ENCODE measurements at regions not wholly inside any gene's neighbourhood (a gene's known extent, or its start where the extent isn't known, plus 50 kb on each side); places are given as distances from the start of the nearest gene placed in this dataset.

DNA sequence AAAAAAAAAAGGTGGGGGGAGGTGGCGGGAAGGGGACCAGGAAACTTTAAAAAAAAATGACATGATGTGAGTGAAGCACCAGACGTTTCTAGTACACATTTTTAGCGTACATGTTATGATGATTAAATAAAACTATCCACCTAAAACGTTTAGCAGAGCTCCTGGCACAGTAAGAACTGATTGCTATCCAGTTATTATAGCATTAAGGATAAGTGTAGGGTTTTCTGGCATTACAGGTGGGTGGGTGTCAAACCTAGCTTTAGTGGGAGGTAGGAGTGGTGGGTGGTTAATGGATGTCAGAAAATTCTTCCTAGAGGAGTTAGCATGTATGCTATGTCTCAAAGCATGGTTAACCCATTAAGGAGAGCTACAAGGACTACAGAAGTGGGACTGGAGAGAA lies 2329.5 kb downstream of the MAT2B start:
- ATAC-seq = no peak
- Histone ChIP-seq H3K9me3 (ENCODE audit: control insufficient read depth, insufficient read depth, low read length) (no peaks in the 10 kb centered on the region), H3K4me1 (ENCODE audit: control insufficient read depth, insufficient read depth, low read length) (no peaks in the 10 kb centered on the region), H3K36me3 (ENCODE audit: control insufficient read depth, insufficient read depth, low read length) (no peaks in the 10 kb centered on the region), H3K27ac (ENCODE audit: low read length) (no peak overlapping the region), H3K4me3 (ENCODE audit: low read length) (no peak overlapping the region), H3K27me3 (ENCODE audit: control insufficient read depth, insufficient read depth, low read length) (no peaks in the 10 kb centered on the region)
- Mint-ChIP-seq H3K27ac (no peak overlapping the region), H3K4me1 (no peaks in the 10 kb centered on the region), H3K9me3 (peaks cover 18 to 32% of the 10 kb centered on the region in 2 donors), H3K27me3 (ENCODE audit: low read depth in 2 of 2) (no peaks in the 10 kb centered on the region), H3K4me3 (no peak overlapping the region), H3K36me3 (peaks cover 7% of the 10 kb centered on the region)
- TF ChIP-seq, protein P1, sequence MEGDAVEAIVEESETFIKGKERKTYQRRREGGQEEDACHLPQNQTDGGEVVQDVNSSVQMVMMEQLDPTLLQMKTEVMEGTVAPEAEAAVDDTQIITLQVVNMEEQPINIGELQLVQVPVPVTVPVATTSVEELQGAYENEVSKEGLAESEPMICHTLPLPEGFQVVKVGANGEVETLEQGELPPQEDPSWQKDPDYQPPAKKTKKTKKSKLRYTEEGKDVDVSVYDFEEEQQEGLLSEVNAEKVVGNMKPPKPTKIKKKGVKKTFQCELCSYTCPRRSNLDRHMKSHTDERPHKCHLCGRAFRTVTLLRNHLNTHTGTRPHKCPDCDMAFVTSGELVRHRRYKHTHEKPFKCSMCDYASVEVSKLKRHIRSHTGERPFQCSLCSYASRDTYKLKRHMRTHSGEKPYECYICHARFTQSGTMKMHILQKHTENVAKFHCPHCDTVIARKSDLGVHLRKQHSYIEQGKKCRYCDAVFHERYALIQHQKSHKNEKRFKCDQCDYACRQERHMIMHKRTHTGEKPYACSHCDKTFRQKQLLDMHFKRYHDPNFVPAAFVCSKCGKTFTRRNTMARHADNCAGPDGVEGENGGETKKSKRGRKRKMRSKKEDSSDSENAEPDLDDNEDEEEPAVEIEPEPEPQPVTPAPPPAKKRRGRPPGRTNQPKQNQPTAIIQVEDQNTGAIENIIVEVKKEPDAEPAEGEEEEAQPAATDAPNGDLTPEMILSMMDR (IDR thresholded peaks at IDR 0.05) = no peak
- no peak for DNase-seq
- intact Hi-C loops (cut with micrococcal nuclease) = no loop called here
- WGBS (ENCODE audit: insufficient coverage) = 81% methylated on average over 3 of the region's 4 CpGs

DNA sequence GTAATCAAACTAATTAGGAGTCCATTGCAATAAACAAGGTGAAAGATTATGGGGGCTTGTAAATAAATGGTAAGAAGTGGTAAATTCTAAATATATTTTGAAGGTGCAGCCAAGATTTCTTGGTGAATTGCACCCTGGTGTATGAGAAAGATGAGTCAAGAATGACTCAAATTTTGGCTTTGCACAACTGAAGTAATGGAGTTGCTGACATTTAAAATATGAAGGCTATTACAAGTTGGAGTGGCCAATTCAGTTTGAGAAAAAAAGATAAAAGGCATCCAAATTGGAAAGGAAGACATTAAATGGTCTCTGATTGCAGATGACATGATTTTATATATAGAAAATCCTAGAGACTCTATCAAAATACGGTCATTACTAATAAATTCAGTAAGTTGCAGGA lies 2330.6 kb downstream of the MAT2B start:
- no peak for ATAC-seq
- Histone ChIP-seq H3K9me3 (ENCODE audit: control insufficient read depth, insufficient read depth, low read length) (no peaks in the 10 kb centered on the region), H3K4me3 (ENCODE audit: low read length) (no peak overlapping the region), H3K4me1 (ENCODE audit: control insufficient read depth, insufficient read depth, low read length) (no peaks in the 10 kb centered on the region), H3K27ac (ENCODE audit: low read length) (no peak overlapping the region), H3K36me3 (ENCODE audit: control insufficient read depth, insufficient read depth, low read length) (no peaks in the 10 kb centered on the region), H3K27me3 (ENCODE audit: control insufficient read depth, insufficient read depth, low read length) (no peaks in the 10 kb centered on the region)
- no peak for DNase-seq
- H3K4me1 Mint-ChIP-seq = no peaks in the 10 kb centered on the region
- H3K27me3 Mint-ChIP-seq (ENCODE audit: low read depth in 2 of 2) = no peaks in the 10 kb centered on the region
- intact Hi-C loops (cut with micrococcal nuclease) = no loop called here
- no peak overlapping the region for H3K4me3 Mint-ChIP-seq
- no CpG with 5 or more reads among the region's 1 CpG for WGBS (ENCODE audit: insufficient coverage)
- TF ChIP-seq, protein P1 (IDR thresholded peaks at IDR 0.05) = no peak
- no peak overlapping the region for H3K27ac Mint-ChIP-seq
- H3K36me3 Mint-ChIP-seq = no peaks in the 10 kb centered on the region
- H3K9me3 Mint-ChIP-seq = peaks cover 17 to 27% of the 10 kb centered on the region in 2 donors

DNA sequence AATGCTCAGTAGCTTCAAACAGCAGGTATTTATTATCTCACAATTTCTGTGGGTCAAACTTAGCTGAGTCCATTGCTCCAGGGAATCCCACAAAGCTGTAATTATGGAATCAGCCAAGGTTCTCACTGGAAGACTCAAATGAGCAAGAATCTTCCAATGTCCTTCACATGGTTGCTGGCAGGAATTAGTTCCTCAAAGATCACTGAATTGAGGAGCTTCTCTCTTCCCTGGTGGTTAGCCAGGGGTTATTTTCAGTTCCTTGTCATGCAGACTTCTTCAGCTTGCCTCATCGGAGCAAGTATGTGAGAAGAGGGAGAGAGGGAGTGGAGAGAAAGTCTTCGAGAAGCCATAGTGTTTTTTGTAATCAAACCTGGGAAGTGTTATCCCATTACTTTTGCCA lies 2331.9 kb downstream of the MAT2B start:
- ATAC-seq (no peak), DNase-seq (no peak)
- WGBS (ENCODE audit: insufficient coverage) = 69% methylated on average over 2 of the region's 2 CpGs
- Mint-ChIP-seq H3K36me3 (no peaks in the 10 kb centered on the region), H3K4me3 (no peak overlapping the region), H3K9me3 (peaks cover 12 to 19% of the 10 kb centered on the region in 2 donors), H3K27ac (no peak overlapping the region), H3K4me1 (no peaks in the 10 kb centered on the region), H3K27me3 (ENCODE audit: low read depth in 2 of 2) (no peaks in the 10 kb centered on the region)
- Histone ChIP-seq H3K27ac (ENCODE audit: low read length) (no peak overlapping the region), H3K27me3 (ENCODE audit: control insufficient read depth, insufficient read depth, low read length) (no peaks in the 10 kb centered on the region), H3K36me3 (ENCODE audit: control insufficient read depth, insufficient read depth, low read length) (no peaks in the 10 kb centered on the region), H3K9me3 (ENCODE audit: control insufficient read depth, insufficient read depth, low read length) (no peaks in the 10 kb centered on the region), H3K4me3 (ENCODE audit: low read length) (no peak overlapping the region), H3K4me1 (ENCODE audit: control insufficient read depth, insufficient read depth, low read length) (no peaks in the 10 kb centered on the region)
- TF ChIP-seq, protein P1 (IDR thresholded peaks at IDR 0.05) = no peak
- intact Hi-C loops (cut with micrococcal nuclease) = no loop called here

DNA sequence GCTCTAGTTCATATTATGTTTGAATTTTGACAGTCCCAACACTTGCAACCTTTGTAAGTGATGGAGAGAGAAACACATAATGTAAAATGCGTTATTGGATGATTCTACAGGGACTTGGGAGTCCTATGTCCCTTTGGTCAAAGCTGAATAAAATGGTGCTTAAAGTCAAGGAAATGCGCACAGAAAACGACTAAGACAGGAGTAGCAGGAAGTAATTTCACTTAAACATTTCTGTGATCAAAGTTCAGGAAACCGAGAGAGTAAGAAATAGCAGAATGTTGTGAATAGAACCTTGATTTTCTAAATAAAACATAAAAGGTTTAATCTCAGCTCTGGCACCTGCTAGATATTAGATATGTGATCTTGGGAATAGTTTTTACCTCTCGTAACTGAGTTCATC lies 2339.2 kb downstream of the MAT2B start:
- no peaks in the 10 kb centered on the region for H3K36me3 ChIP-seq (ENCODE audit: control insufficient read depth, insufficient read depth, low read length)
- WGBS (ENCODE audit: insufficient coverage) = 84% methylated on average over 5 of the region's 5 CpGs
- TF ChIP-seq, protein P1 (IDR thresholded peaks at IDR 0.05) = no peak
- H3K27ac ChIP-seq (ENCODE audit: low read length) = no peak overlapping the region
- no peaks in the 10 kb centered on the region for H3K4me1 Mint-ChIP-seq
- no peak for DNase-seq
- no peak overlapping the region for H3K4me3 ChIP-seq (ENCODE audit: low read length)
- H3K36me3 Mint-ChIP-seq = no peaks in the 10 kb centered on the region
- intact Hi-C loops (cut with micrococcal nuclease) = no loop called here
- no peak overlapping the region for H3K4me3 Mint-ChIP-seq
- H3K9me3 ChIP-seq (ENCODE audit: control insufficient read depth, insufficient read depth, low read length) = no peaks in the 10 kb centered on the region
- peaks cover 16 to 19% of the 10 kb centered on the region in 2 donors for H3K9me3 Mint-ChIP-seq
- H3K27me3 ChIP-seq (ENCODE audit: control insufficient read depth, insufficient read depth, low read length) = no peaks in the 10 kb centered on the region
- no peak overlapping the region for H3K27ac Mint-ChIP-seq
- no peaks in the 10 kb centered on the region for H3K27me3 Mint-ChIP-seq (ENCODE audit: low read depth in 2 of 2)
- H3K4me1 ChIP-seq (ENCODE audit: control insufficient read depth, insufficient read depth, low read length) = no peaks in the 10 kb centered on the region
- ATAC-seq = no peak

All from natural killer cell (primary cell).